Colonic mucosa (tissue), 4 donors: ENCODE measurements at regions not wholly inside any gene's neighbourhood (a gene's known extent, or its start where the extent isn't known, plus 50 kb on each side); places are given as distances from the start of the nearest gene placed in this dataset.

Experiments
- DNase-seq: peaks from one replicate; pipeline ENCODE4 v3.0.0-alpha.2; 2020
- H3K27ac ChIP-seq: fragments of 200-600 bp; one replicate; pipeline ENCODE4 v1.8.0; 2021
- H3K27me3 ChIP-seq: fragments of 200-600 bp; one replicate; pipeline ENCODE4 v1.8.0; 2021
- H3K36me3 ChIP-seq: fragments of 200-600 bp; one replicate; pipeline ENCODE4 v1.8.0; 2021
- H3K4me1 ChIP-seq: fragments of 200-600 bp; one replicate; pipeline ENCODE4 v1.8.0; 2021; ENCODE audit warnings: mild to moderate bottlenecking
- H3K4me3 ChIP-seq: fragments of 200-600 bp; one replicate; pipeline ENCODE4 v1.8.0; 2021
- H3K9ac ChIP-seq, 2 donors: one replicate each; pipeline ENCODE4 v1.7.0; 2013; ENCODE audit warnings: control low read depth in 2 of 2, low read depth in 2 of 2, low read length in 2 of 2
- H3K9me3 ChIP-seq: fragments of 200-600 bp; one replicate; pipeline ENCODE4 v1.8.0; 2021
- CTCF ChIP-seq: fragments of 200-600 bp; IDR thresholded peaks from one replicate; pipeline ENCODE4 v1.8.0; 2022; ENCODE audit warnings: antibody characterized with exemption, mild to moderate bottlenecking
- intact Hi-C: fragments of 100-400 bp; cut with DNase I; formaldehyde crosslinking; loops from one replicate; pipeline ENCODE4 v1.14.1; 2022
- donor health status: healthy.
- donor health status: DM: no; HTN: no; CAD: no.
- donor health status: DM: no; HTN: no; CAD: no.

- intact Hi-C loops, result no loop called here
- no peak overlapping the region for H3K9ac ChIP-seq
- no peak for TF ChIP-seq CTCF
- H3K36me3 ChIP-seq, result no peaks in the 10 kb centered on the region
- H3K9me3 ChIP-seq, result no peaks in the 10 kb centered on the region
- no peaks in the 10 kb centered on the region for H3K27me3 ChIP-seq
- no peak overlapping the region for H3K4me3 ChIP-seq
- no peak overlapping the region for H3K27ac ChIP-seq
- no peak for DNase-seq
- no peaks in the 10 kb centered on the region for H3K4me1 ChIP-seq
Observed at GRCh38 chr2:15773204-15773603, 167.1 kb upstream of the MYCN start.

GRCh38 chr2:15773846-15774245 lies 166.5 kb upstream of the MYCN start:
- Histone ChIP-seq H3K4me3 (no peak overlapping the region), H3K36me3 (no peaks in the 10 kb centered on the region), H3K9me3 (no peaks in the 10 kb centered on the region), H3K27ac (no peak overlapping the region), H3K9ac (no peak overlapping the region), H3K4me1 (no peaks in the 10 kb centered on the region), H3K27me3 (no peaks in the 10 kb centered on the region)
- no peak for TF ChIP-seq CTCF
- DNase-seq, result no peak
- intact Hi-C loops, result no loop called here

- H3K27ac ChIP-seq, result no peak overlapping the region
- no peak overlapping the region for H3K4me3 ChIP-seq
- no peak for TF ChIP-seq CTCF
- H3K4me1 ChIP-seq, result no peaks in the 10 kb centered on the region
- no peaks in the 10 kb centered on the region for H3K36me3 ChIP-seq
- H3K9me3 ChIP-seq, result no peaks in the 10 kb centered on the region
- no peak for DNase-seq
- intact Hi-C loops, result no loop called here
- H3K27me3 ChIP-seq, result no peaks in the 10 kb centered on the region
- H3K9ac ChIP-seq, result no peak overlapping the region
Observed at GRCh38 chr2:15775753-15776628, 164.4 kb upstream of the MYCN start.

- no peaks in the 10 kb centered on the region for H3K4me1 ChIP-seq
- no peaks in the 10 kb centered on the region for H3K27me3 ChIP-seq
- TF ChIP-seq CTCF, result no peak
- H3K36me3 ChIP-seq, result no peaks in the 10 kb centered on the region
- H3K9ac ChIP-seq, result no peak overlapping the region
- intact Hi-C loops, result no loop called here
- H3K9me3 ChIP-seq, result no peaks in the 10 kb centered on the region
- DNase-seq, result no peak
- no peak overlapping the region for H3K4me3 ChIP-seq
- no peak overlapping the region for H3K27ac ChIP-seq
Observed at GRCh38 chr2:15776629-15776919, 163.8 kb upstream of the MYCN start.

GRCh38 chr2:15776992-15777702 lies 163.2 kb upstream of the MYCN start:
- Histone ChIP-seq H3K27me3 (no peaks in the 10 kb centered on the region), H3K27ac (no peak overlapping the region), H3K4me1 (no peaks in the 10 kb centered on the region), H3K9me3 (no peaks in the 10 kb centered on the region), H3K9ac (no peak overlapping the region), H3K36me3 (no peaks in the 10 kb centered on the region), H3K4me3 (no peak overlapping the region)
- intact Hi-C loops, result no loop called here
- TF ChIP-seq CTCF, result no peak
- DNase-seq, result no peak
